H1 (cell line): ENCODE measurements at regions not wholly inside any gene's neighbourhood (a gene's known extent, or its start where the extent isn't known, plus 50 kb on each side); places are given as distances from the start of the nearest gene placed in this dataset.

Source experiments
- CTCF ChIA-PET: fragments of 300-600 bp; sonication (Branson Sonifier 250); formaldehyde crosslinking; loops from one replicate; lab custom pipeline; 2021; ENCODE audit not compliant: partially characterized antibody; lab: Charles Lee
- POLR2A ChIA-PET: fragments of 300-600 bp; sonication (Branson Sonifier 250); formaldehyde crosslinking; loops from one replicate; lab custom pipeline; 2021; ENCODE audit warnings: inconsistent platforms; ENCODE audit not compliant: partially characterized antibody; lab: Charles Lee
- DNase-seq, 2 experiments: peaks; one replicate each; pipeline versions ENCODE4 v3.0.0 to v3.0.0-alpha.2; 2010 to 2022; ENCODE audit warnings: low spot score in 2 of 2, low read depth in 1 of 2, mixed read lengths in 1 of 2
- FAIRE-seq: peaks from 2 replicates; lab custom pipeline; 2011; peaks lifted over from hg19 to GRCh38; lab: Jason Lieb, UNC
- H2AFZ ChIP-seq: 2 replicates; pipeline ENCODE4 v1.8.1; 2012; ENCODE audit warnings: low read length, inconsistent platforms
- H2AK5ac ChIP-seq: 2 replicates; pipeline ENCODE4 v1.6.1; 2013; ENCODE audit warnings: low read depth, low read length
- H2BK120ac ChIP-seq: replicated peaks from 2 replicates; pipeline ENCODE3; 2013; ENCODE audit warnings: low read depth, low read length, inconsistent platforms
- H2BK12ac ChIP-seq: 2 replicates; pipeline ENCODE4 v1.6.1; 2013; ENCODE audit warnings: low read depth, low read length
- H2BK15ac ChIP-seq: 2 replicates; pipeline ENCODE4 v1.6.1; 2013; ENCODE audit warnings: low read length
- H2BK20ac ChIP-seq: 2 replicates; pipeline ENCODE4 v1.6.1; 2013; ENCODE audit warnings: low read length
- H2BK5ac ChIP-seq: 2 replicates; pipeline ENCODE4 v1.6.1; 2013; ENCODE audit warnings: low read depth, low read length
- H3K14ac ChIP-seq: 2 replicates; pipeline ENCODE4 v1.6.1; 2013; ENCODE audit warnings: inconsistent platforms; ENCODE audit not compliant: insufficient read length
- H3K18ac ChIP-seq: 2 replicates; pipeline ENCODE4 v1.6.1; 2013; ENCODE audit warnings: low read length; ENCODE audit errors: extremely low read depth
- H3K23ac ChIP-seq: 2 replicates; pipeline ENCODE4 v1.6.1; 2013; ENCODE audit warnings: inconsistent platforms; ENCODE audit not compliant: insufficient read length
- H3K23me2 ChIP-seq: 2 replicates; pipeline ENCODE4 v1.6.1; 2013; ENCODE audit warnings: low read depth, low read length
- H3K27ac ChIP-seq: 2 replicates; pipeline ENCODE4 v1.6.1; 2011; ENCODE audit warnings: low read depth, low read length, inconsistent platforms
- H3K27me3 ChIP-seq, 4 experiments: replicated peaks in 1 of 4; 1 replicate in 1 of 4; 2 replicates in 3 of 4; pipeline versions ENCODE4 v1.6.1 to v1.8.1; 2011 to 2013; ENCODE audit warnings: low read length in 3 of 4, mild to moderate bottlenecking in 3 of 4, inconsistent platforms in 2 of 4, mixed read lengths in 2 of 4, moderate library complexity in 1 of 4; ENCODE audit not compliant: control insufficient read depth in 3 of 4, insufficient read depth in 3 of 4; ENCODE audit errors: extremely low read depth in 1 of 4
- H3K36me3 ChIP-seq, 4 experiments: 2 replicates each; pipeline versions ENCODE4 v1.6.1 to v1.8.1; 2011 to 2013; ENCODE audit warnings: mild to moderate bottlenecking in 4 of 4, low read length in 3 of 4, moderate library complexity in 2 of 4, control low read depth in 1 of 4, inconsistent platforms in 1 of 4; ENCODE audit not compliant: insufficient read depth in 4 of 4, control insufficient read depth in 2 of 4
- H3K4ac ChIP-seq: replicated peaks from 2 replicates; pipeline ENCODE3; 2013; ENCODE audit warnings: low read length, low read depth, mixed read lengths, inconsistent platforms; ENCODE audit not compliant: insufficient read length
- H3K4me1 ChIP-seq, 4 experiments: replicated peaks in 1 of 4; 1 replicate in 1 of 4; 2 replicates in 3 of 4; pipeline versions ENCODE4 v1.6.1 to v1.8.1; 2011 to 2013; ENCODE audit warnings: low read length in 3 of 4, inconsistent platforms in 2 of 4, mixed read lengths in 1 of 4; ENCODE audit not compliant: insufficient read depth in 4 of 4, control insufficient read depth in 3 of 4
- H3K4me2 ChIP-seq, 2 experiments: 2 replicates each; pipeline versions ENCODE4 v1.6.1 to v1.8.1; 2011 to 2013; ENCODE audit warnings: low read depth in 2 of 2, low read length in 2 of 2, control low read depth in 1 of 2, inconsistent platforms in 1 of 2, mild to moderate bottlenecking in 1 of 2; ENCODE audit not compliant: insufficient read depth in 1 of 2
- H3K4me3 ChIP-seq, 4 experiments: fragments of 200-600, 300-600 bp in 1 of 4; sonication (generic), shearing (Covaris generic), sonication (Bioruptor Twin) in 1 of 4; 2 replicates each; pipeline versions ENCODE4 v1.5.1 to v1.8.1; 2011 to 2016; ENCODE audit warnings: low read length in 4 of 4, low read depth in 3 of 4, control low read depth in 2 of 4, inconsistent platforms in 2 of 4, mild to moderate bottlenecking in 2 of 4, mixed read lengths in 1 of 4, moderate library complexity in 1 of 4; ENCODE audit not compliant: insufficient read depth in 2 of 4; ENCODE audit errors: extremely low read depth in 1 of 4
- H3K56ac ChIP-seq: replicated peaks from 2 replicates; pipeline ENCODE3; 2013; ENCODE audit warnings: low read depth, mild to moderate bottlenecking, mixed read lengths, low read length, inconsistent platforms; ENCODE audit not compliant: insufficient read length
- H3K79me1 ChIP-seq: 2 replicates; pipeline ENCODE4 v1.6.1; 2013; ENCODE audit warnings: low read depth, low read length, control low read depth
- H3K79me2 ChIP-seq, 2 experiments: 2 replicates each; pipeline versions ENCODE4 v1.6.1 to v1.8.1; 2012 to 2013; ENCODE audit warnings: low read length in 2 of 2, mild to moderate bottlenecking in 2 of 2, inconsistent platforms in 1 of 2; ENCODE audit not compliant: insufficient read depth in 2 of 2, control insufficient read depth in 1 of 2
- H3K9ac ChIP-seq, 4 experiments: replicated peaks in 1 of 4; 1 replicate in 1 of 4; 2 replicates in 3 of 4; pipeline versions ENCODE4 v1.6.1 to v1.8.1; 2011 to 2013; ENCODE audit warnings: low read depth in 3 of 4, low read length in 3 of 4, control low read depth in 2 of 4, mild to moderate bottlenecking in 2 of 4, moderate library complexity in 2 of 4, inconsistent platforms in 1 of 4; ENCODE audit errors: extremely low read depth in 1 of 4
- H3K9me3 ChIP-seq, 2 experiments: 2 replicates each; pipeline versions ENCODE4 v1.6.1 to v1.8.1; 2012 to 2013; ENCODE audit warnings: mild to moderate bottlenecking in 2 of 2, moderate library complexity in 2 of 2, control low read depth in 1 of 2, inconsistent platforms in 1 of 2, low read depth in 1 of 2, low read length in 1 of 2, mixed read lengths in 1 of 2; ENCODE audit not compliant: insufficient read depth in 2 of 2
- H4K20me1 ChIP-seq, 2 experiments: replicated peaks in 1 of 2; 2 replicates each; pipeline versions ENCODE3 to v1.8.1; 2011 to 2013; ENCODE audit warnings: inconsistent platforms in 2 of 2, low read length in 2 of 2, mild to moderate bottlenecking in 1 of 2; ENCODE audit not compliant: insufficient read depth in 2 of 2, control insufficient read depth in 1 of 2
- H4K5ac ChIP-seq: 2 replicates; pipeline ENCODE4 v1.6.1; 2013; ENCODE audit warnings: low read length, low read depth, mixed read lengths, inconsistent platforms; ENCODE audit not compliant: insufficient read length
- H4K8ac ChIP-seq: 2 replicates; pipeline ENCODE4 v1.8.0; 2013; ENCODE audit warnings: mild to moderate bottlenecking, moderate library complexity, low read length, inconsistent platforms; ENCODE audit not compliant: insufficient read depth; ENCODE audit errors: extremely low read depth
- H4K91ac ChIP-seq: replicated peaks from 2 replicates; pipeline ENCODE3; 2013; ENCODE audit warnings: low read length, mixed read lengths, inconsistent platforms; ENCODE audit not compliant: insufficient read length
- EGR1 ChIP-seq: IDR thresholded peaks from 2 replicates; pipeline ENCODE4 v1.6.1; 2011; ENCODE audit warnings: low read depth, low read length, borderline replicate concordance
- RAD21 ChIP-seq, 2 experiments: IDR thresholded peaks in 1 of 2; conservative IDR thresholded peaks in 1 of 2; 2 replicates each; pipeline ENCODE4 v1.6.1; 2011; ENCODE audit warnings: low read depth in 2 of 2, low read length in 2 of 2, improper control_type of control experiment in 1 of 2, inconsistent platforms in 1 of 2, mild to moderate bottlenecking in 1 of 2, moderate library complexity in 1 of 2
- SAP30 ChIP-seq: fragments of 300-600 bp; sonication (generic); IDR thresholded peaks from 2 replicates; pipeline ENCODE4 v1.7.1; 2012; ENCODE audit warnings: low read length, moderate library complexity, mild to moderate bottlenecking, inconsistent platforms; ENCODE audit not compliant: insufficient read depth, insufficient replicate concordance
- WGBS, 2 experiments: shearing (Covaris generic) in 1 of 2; methylation state at CpG; one replicate each; pipeline versions ENCODE4 v1.1.6 to v1.1.7; 2013 to 2015; ENCODE audit warnings: low lambda C conversion rate in 2 of 2, mixed read lengths in 2 of 2, inconsistent platforms in 1 of 2, low coverage in 1 of 2, missing lambda C conversion rate in 1 of 2; ENCODE audit not compliant: insufficient replicate concordance in 2 of 2, insufficient coverage in 1 of 2, insufficient read length in 1 of 2; ENCODE audit errors: extremely low coverage in 1 of 2, missing lambda C conversion rate in 1 of 2; 5-methylcytosine and 5-hydroxymethylcytosine counted together
- TF ChIP-seq, protein P1 (sequence below), 3 experiments: IDR thresholded peaks; 1 replicate in 2 of 3; 2 replicates in 1 of 3; pipeline versions ENCODE4 v1.5.1 to v1.6.1; 2011; ENCODE audit warnings: low read length in 3 of 3, mild to moderate bottlenecking in 3 of 3, inconsistent platforms in 2 of 3, low read depth in 1 of 3, moderate library complexity in 1 of 3; ENCODE audit not compliant: insufficient read depth in 1 of 3; ENCODE audit errors: control extremely low read depth in 1 of 3

- H3K4me3 ChIP-seq, result no peak overlapping the region
- no peak overlapping the region for H3K18ac ChIP-seq
- H3K36me3 ChIP-seq, result no peaks in the 10 kb centered on the region
- H3K27me3 ChIP-seq, result no peaks in the 10 kb centered on the region
- no peak overlapping the region for H2AFZ ChIP-seq
- no peaks in the 10 kb centered on the region for H4K20me1 ChIP-seq
- no peak overlapping the region for H4K5ac ChIP-seq
- DNase-seq (peak in 1 of 2 experiments; percentile 2), FAIRE-seq (no peak)
- H3K9ac ChIP-seq, result no peak overlapping the region
- no peaks in the 10 kb centered on the region for H3K4me1 ChIP-seq
- H3K4ac ChIP-seq, result no peak overlapping the region
- no peak overlapping the region for H2BK20ac ChIP-seq
- no peak overlapping the region for H3K56ac ChIP-seq
- no peak overlapping the region for H3K23ac ChIP-seq
- H3K27ac ChIP-seq, result no peak overlapping the region
- ChIA-PET CTCF (interaction anchor here (0.6 to 1.4 kb wide), 9 partner anchors 13 to 1389 kb away, joined by 3 to 5 read pairs (median 3); no protein-coding TSS in a partner anchor), POLR2A (no interaction called here)
- no peak overlapping the region for H3K4me2 ChIP-seq
- H3K9me3 ChIP-seq, result no peaks in the 10 kb centered on the region
- H2BK12ac ChIP-seq, result no peak overlapping the region
- WGBS, 2 experiments, result 92% methylated on average over 7 of the region's 7 CpGs; no CpG with 5 or more reads in 1 of the 2 experiments
- no peaks in the 10 kb centered on the region for H3K79me1 ChIP-seq
- H2BK120ac ChIP-seq, result no peak overlapping the region
- no peak overlapping the region for H3K14ac ChIP-seq
- H3K23me2 ChIP-seq, result no peaks in the 10 kb centered on the region
- no peak overlapping the region; the same call in 1 of the 2 replicates for H2BK15ac ChIP-seq
- TF ChIP-seq EGR1 (no peak), RAD21 (IDR thresholded peaks at IDR 0.05 in 1 of 2, conservative IDR thresholded peaks at IDR 0.05 in 1 of 2; ENCODE audit: low read depth in 2 of 2, low read length in 2 of 2) (peak; percentile 36 to 52), SAP30 (no peak)
- TF ChIP-seq, protein P1, sequence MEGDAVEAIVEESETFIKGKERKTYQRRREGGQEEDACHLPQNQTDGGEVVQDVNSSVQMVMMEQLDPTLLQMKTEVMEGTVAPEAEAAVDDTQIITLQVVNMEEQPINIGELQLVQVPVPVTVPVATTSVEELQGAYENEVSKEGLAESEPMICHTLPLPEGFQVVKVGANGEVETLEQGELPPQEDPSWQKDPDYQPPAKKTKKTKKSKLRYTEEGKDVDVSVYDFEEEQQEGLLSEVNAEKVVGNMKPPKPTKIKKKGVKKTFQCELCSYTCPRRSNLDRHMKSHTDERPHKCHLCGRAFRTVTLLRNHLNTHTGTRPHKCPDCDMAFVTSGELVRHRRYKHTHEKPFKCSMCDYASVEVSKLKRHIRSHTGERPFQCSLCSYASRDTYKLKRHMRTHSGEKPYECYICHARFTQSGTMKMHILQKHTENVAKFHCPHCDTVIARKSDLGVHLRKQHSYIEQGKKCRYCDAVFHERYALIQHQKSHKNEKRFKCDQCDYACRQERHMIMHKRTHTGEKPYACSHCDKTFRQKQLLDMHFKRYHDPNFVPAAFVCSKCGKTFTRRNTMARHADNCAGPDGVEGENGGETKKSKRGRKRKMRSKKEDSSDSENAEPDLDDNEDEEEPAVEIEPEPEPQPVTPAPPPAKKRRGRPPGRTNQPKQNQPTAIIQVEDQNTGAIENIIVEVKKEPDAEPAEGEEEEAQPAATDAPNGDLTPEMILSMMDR (IDR thresholded peaks at IDR 0.05; ENCODE audit: control extremely low read depth in 1 of 3, insufficient read depth in 1 of 3, low read depth in 1 of 3, low read length in 3 of 3), result peak; percentile 18 to 70 (median 62); a peak in 3 of 4 replicates
- H2BK5ac ChIP-seq, result no peak overlapping the region
- no peak overlapping the region for H4K8ac ChIP-seq
- no peak overlapping the region for H4K91ac ChIP-seq
- H3K79me2 ChIP-seq, result no peaks in the 10 kb centered on the region
- no peak overlapping the region for H2AK5ac ChIP-seq
Observed at GRCh38 chr1:190615818-190616217, 138.2 kb upstream of the BRINP3 start.
